ENCODE measurements at regions not wholly inside any gene's neighbourhood (a gene's known extent, or its start where the extent isn't known, plus 50 kb on each side); places are given as distances from the start of the nearest gene placed in this dataset.
"Not testable (repeated sequence)": the region's sequence is repeated elsewhere in the genome, so short reads cannot be mapped to it uniquely, and the experiment has no call there.

GRCh38 chr1:66476774-66477173, 57.2 kb upstream of the SGIP1 start:
- Histone ChIP-seq H2BK12ac (ENCODE audit: low read length) (no peak overlapping the region), H3K27ac (replicated peaks; ENCODE audit: low read length) (no peak overlapping the region), H3K18ac (ENCODE audit: low read length) (no peak overlapping the region), H3K23ac (ENCODE audit: low read depth, low read length, poor library complexity) (no peak overlapping the region), H4K8ac (ENCODE audit: low read depth, low read length) (no peak overlapping the region), H3K4me1 (ENCODE audit: control insufficient read depth in 2 of 2, insufficient read depth in 1 of 2, low read depth in 1 of 2, low read length in 2 of 2) (peaks cover 0 to 1% of the 10 kb centered on the region in 2 donors), H3K4me3 (ENCODE audit: low read length in 2 of 2) (no peak overlapping the region), H2BK120ac (ENCODE audit: low read depth, low read length) (no peak overlapping the region), H4K91ac (ENCODE audit: low read depth, low read length, poor library complexity) (no peak overlapping the region), H3K4me2 (ENCODE audit: insufficient read depth, low read length, poor library complexity, severe bottlenecking) (no peak overlapping the region), H2AFZ (ENCODE audit: low read length) (no peak overlapping the region), H3K4ac (ENCODE audit: low read length) (no peak overlapping the region), H3K9ac (ENCODE audit: low read depth, low read length, poor library complexity) (no peak overlapping the region), H3K27me3 (ENCODE audit: control insufficient read depth in 3 of 3, insufficient read depth in 3 of 3, low read depth in 1 of 3, low read length in 3 of 3) (peaks cover 0 to 6% (median 0%) of the 10 kb centered on the region in 3 experiments), H3K9me3 (replicated peaks in 1 of 2; ENCODE audit: control insufficient read depth in 2 of 2, insufficient read depth in 1 of 2, low read depth in 1 of 2, low read length in 2 of 2) (no peaks in the 10 kb centered on the region), H2AK5ac (ENCODE audit: low read depth, low read length) (no peak overlapping the region), H3K36me3 (replicated peaks in 1 of 2; ENCODE audit: control insufficient read depth in 2 of 2, insufficient read depth in 2 of 2, low read length in 2 of 2) (no peaks in the 10 kb centered on the region), H2BK5ac (ENCODE audit: low read length) (no peak overlapping the region), H2BK15ac (ENCODE audit: low read length) (no peak overlapping the region), H3K79me1 (ENCODE audit: low read depth, low read length) (no peaks in the 10 kb centered on the region), H3K14ac (ENCODE audit: low read length) (no peak overlapping the region)
- no CpG with 5 or more reads among the region's 1 CpG for WGBS, 2 donors (ENCODE audit: extremely low coverage in 2 of 2, insufficient read length in 2 of 2, insufficient replicate concordance in 1 of 2)
- DNase-seq (ENCODE audit: low spot score): no peak

DNA sequence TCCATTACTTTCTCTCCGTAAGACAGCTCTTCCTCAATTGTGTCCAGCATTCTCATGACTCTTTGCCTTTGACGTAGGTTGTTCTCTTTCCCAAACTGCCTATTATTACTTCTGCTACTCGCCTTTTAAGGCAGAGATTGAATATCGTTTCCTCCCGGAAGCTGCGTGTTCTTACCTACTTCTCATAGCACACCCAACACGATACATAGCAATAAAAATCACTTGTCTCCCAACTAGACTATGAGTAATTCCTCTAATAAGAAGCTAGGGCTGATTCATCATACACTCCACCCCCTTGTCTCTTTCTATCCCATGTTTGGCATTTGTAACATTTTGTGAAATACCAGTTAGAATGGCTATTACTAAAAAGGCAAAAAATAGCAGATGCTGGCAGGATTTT, 55.8 kb upstream of the SGIP1 start:
- Histone ChIP-seq H3K9me3 (replicated peaks in 1 of 2; ENCODE audit: control insufficient read depth in 2 of 2, insufficient read depth in 1 of 2, low read depth in 1 of 2, low read length in 2 of 2) (no peaks in the 10 kb centered on the region), H3K79me1 (ENCODE audit: low read depth, low read length) (no peaks in the 10 kb centered on the region), H3K27me3 (ENCODE audit: control insufficient read depth in 3 of 3, insufficient read depth in 3 of 3, low read depth in 1 of 3, low read length in 3 of 3) (peaks cover 0 to 6% (median 0%) of the 10 kb centered on the region in 3 experiments), H2AK5ac (ENCODE audit: low read depth, low read length) (no peak overlapping the region), H3K27ac (replicated peaks; ENCODE audit: low read length) (no peak overlapping the region), H3K9ac (ENCODE audit: low read depth, low read length, poor library complexity) (no peak overlapping the region), H4K91ac (ENCODE audit: low read depth, low read length, poor library complexity) (no peak overlapping the region), H3K4me1 (ENCODE audit: control insufficient read depth in 2 of 2, insufficient read depth in 1 of 2, low read depth in 1 of 2, low read length in 2 of 2) (peaks cover 0 to 1% of the 10 kb centered on the region in 2 donors), H3K4me2 (ENCODE audit: insufficient read depth, low read length, poor library complexity, severe bottlenecking) (no peak overlapping the region), H2BK15ac (ENCODE audit: low read length) (no peak overlapping the region), H3K14ac (ENCODE audit: low read length) (no peak overlapping the region), H3K18ac (ENCODE audit: low read length) (no peak overlapping the region), H3K4ac (ENCODE audit: low read length) (no peak overlapping the region), H4K8ac (ENCODE audit: low read depth, low read length) (no peak overlapping the region), H3K36me3 (replicated peaks in 1 of 2; ENCODE audit: control insufficient read depth in 2 of 2, insufficient read depth in 2 of 2, low read length in 2 of 2) (no peaks in the 10 kb centered on the region), H2BK12ac (ENCODE audit: low read length) (no peak overlapping the region), H2BK120ac (ENCODE audit: low read depth, low read length) (no peak overlapping the region), H2AFZ (ENCODE audit: low read length) (no peak overlapping the region), H3K23ac (ENCODE audit: low read depth, low read length, poor library complexity) (no peak overlapping the region), H2BK5ac (ENCODE audit: low read length) (no peak overlapping the region), H3K4me3 (ENCODE audit: low read length in 2 of 2) (no peak overlapping the region)
- no peak for DNase-seq (ENCODE audit: low spot score)
- WGBS, 2 donors (ENCODE audit: extremely low coverage in 2 of 2, insufficient read length in 2 of 2, insufficient replicate concordance in 1 of 2): no CpG with 5 or more reads among the region's 7 CpGs

DNA sequence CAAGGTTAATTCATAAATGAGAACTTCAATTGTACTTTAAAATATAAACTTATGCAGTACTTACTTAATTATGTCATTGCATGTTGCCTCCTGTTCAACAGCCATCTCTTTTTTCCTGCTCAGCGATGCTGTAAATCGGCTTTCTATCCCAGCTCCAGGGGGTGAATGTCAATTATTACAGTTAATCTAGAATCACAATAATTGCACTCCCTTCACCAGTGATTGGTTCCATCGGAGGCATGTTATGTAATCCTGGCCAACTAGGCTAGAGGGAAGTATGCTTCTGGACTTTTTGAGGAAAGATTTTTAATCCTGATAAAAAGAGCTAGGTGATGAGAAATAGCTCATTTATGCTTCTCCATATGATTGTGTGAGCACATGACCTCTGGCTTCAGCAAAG, 53.8 kb upstream of the SGIP1 start:
- H3K36me3 ChIP-seq (replicated peaks in 1 of 2; ENCODE audit: control insufficient read depth in 2 of 2, insufficient read depth in 2 of 2, low read length in 2 of 2): no peaks in the 10 kb centered on the region
- H3K9me3 ChIP-seq (replicated peaks in 1 of 2; ENCODE audit: control insufficient read depth in 2 of 2, insufficient read depth in 1 of 2, low read depth in 1 of 2, low read length in 2 of 2): no peaks in the 10 kb centered on the region
- H3K27ac ChIP-seq (replicated peaks; ENCODE audit: low read length): no peak overlapping the region
- no peak overlapping the region for H3K23ac ChIP-seq (ENCODE audit: low read depth, low read length, poor library complexity)
- H3K18ac ChIP-seq (ENCODE audit: low read length): no peak overlapping the region
- H4K8ac ChIP-seq (ENCODE audit: low read depth, low read length): no peak overlapping the region
- DNase-seq (ENCODE audit: low spot score): no peak
- H3K4ac ChIP-seq (ENCODE audit: low read length): no peak overlapping the region
- no peak overlapping the region for H3K4me2 ChIP-seq (ENCODE audit: insufficient read depth, low read length, poor library complexity, severe bottlenecking)
- no peak overlapping the region for H3K4me3 ChIP-seq (ENCODE audit: low read length in 2 of 2)
- H3K27me3 ChIP-seq (ENCODE audit: control insufficient read depth in 3 of 3, insufficient read depth in 3 of 3, low read depth in 1 of 3, low read length in 3 of 3): no peaks in the 10 kb centered on the region
- no peak overlapping the region for H2BK15ac ChIP-seq (ENCODE audit: low read length)
- no peak overlapping the region for H3K14ac ChIP-seq (ENCODE audit: low read length)
- no peak overlapping the region for H2AFZ ChIP-seq (ENCODE audit: low read length)
- no CpG with 5 or more reads among the region's 3 CpGs for whole genome bisulfite sequencing, 2 donors (ENCODE audit: extremely low coverage in 2 of 2, insufficient read length in 2 of 2, insufficient replicate concordance in 1 of 2)
- no peak overlapping the region for H2BK5ac ChIP-seq (ENCODE audit: low read length)
- H2BK120ac ChIP-seq (ENCODE audit: low read depth, low read length): no peak overlapping the region
- no peak overlapping the region for H3K9ac ChIP-seq (ENCODE audit: low read depth, low read length, poor library complexity)
- H3K79me1 ChIP-seq (ENCODE audit: low read depth, low read length): no peaks in the 10 kb centered on the region
- H2BK12ac ChIP-seq (ENCODE audit: low read length): no peak overlapping the region
- no peak overlapping the region for H2AK5ac ChIP-seq (ENCODE audit: low read depth, low read length)
- H4K91ac ChIP-seq (ENCODE audit: low read depth, low read length, poor library complexity): no peak overlapping the region
- peaks cover 0 to 1% of the 10 kb centered on the region in 2 donors for H3K4me1 ChIP-seq (ENCODE audit: control insufficient read depth in 2 of 2, insufficient read depth in 1 of 2, low read depth in 1 of 2, low read length in 2 of 2)

DNA sequence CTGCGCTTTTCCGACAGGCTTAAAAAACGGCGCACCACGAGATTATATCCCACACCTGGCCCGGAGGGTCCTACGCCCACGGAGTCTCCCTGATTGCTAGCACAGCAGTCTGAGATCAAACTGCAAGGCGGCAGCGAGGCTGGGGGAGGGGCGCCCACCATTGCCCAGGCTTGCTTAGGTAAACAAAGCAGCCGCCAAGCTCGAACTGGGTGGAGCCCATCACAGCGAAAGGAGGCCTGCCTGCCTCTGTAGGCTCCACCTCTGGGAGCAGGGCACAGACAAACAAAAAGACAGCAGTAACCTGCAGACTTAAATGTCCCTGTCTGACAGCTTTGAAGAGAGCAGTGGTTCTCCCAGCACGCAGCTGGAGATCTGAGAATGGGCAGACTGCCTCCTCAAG, 52.7 kb upstream of the SGIP1 start:
- not testable (repeated sequence) for H3K27ac ChIP-seq (replicated peaks; ENCODE audit: low read length); H3K9me3 ChIP-seq (replicated peaks in 1 of 2; ENCODE audit: control insufficient read depth in 2 of 2, insufficient read depth in 1 of 2, low read depth in 1 of 2, low read length in 2 of 2); H3K36me3 ChIP-seq (replicated peaks in 1 of 2; ENCODE audit: control insufficient read depth in 2 of 2, insufficient read depth in 2 of 2, low read length in 2 of 2); DNase-seq (ENCODE audit: low spot score); H2BK15ac ChIP-seq (ENCODE audit: low read length); H4K91ac ChIP-seq (ENCODE audit: low read depth, low read length, poor library complexity); H4K8ac ChIP-seq (ENCODE audit: low read depth, low read length); H2BK12ac ChIP-seq (ENCODE audit: low read length); H3K27me3 ChIP-seq (ENCODE audit: control insufficient read depth in 3 of 3, insufficient read depth in 3 of 3, low read depth in 1 of 3, low read length in 3 of 3); H3K4ac ChIP-seq (ENCODE audit: low read length); H2BK120ac ChIP-seq (ENCODE audit: low read depth, low read length); H3K4me3 ChIP-seq (ENCODE audit: low read length in 2 of 2); H2AFZ ChIP-seq (ENCODE audit: low read length); H3K23ac ChIP-seq (ENCODE audit: low read depth, low read length, poor library complexity); H3K14ac ChIP-seq (ENCODE audit: low read length); H3K4me2 ChIP-seq (ENCODE audit: insufficient read depth, low read length, poor library complexity, severe bottlenecking); H3K79me1 ChIP-seq (ENCODE audit: low read depth, low read length); H3K4me1 ChIP-seq (ENCODE audit: control insufficient read depth in 2 of 2, insufficient read depth in 1 of 2, low read depth in 1 of 2, low read length in 2 of 2); H3K18ac ChIP-seq (ENCODE audit: low read length); H2AK5ac ChIP-seq (ENCODE audit: low read depth, low read length); H3K9ac ChIP-seq (ENCODE audit: low read depth, low read length, poor library complexity); H2BK5ac ChIP-seq (ENCODE audit: low read length)
- WGBS, 2 donors (ENCODE audit: extremely low coverage in 2 of 2, insufficient read length in 2 of 2, insufficient replicate concordance in 1 of 2): no CpG with 5 or more reads among the region's 15 CpGs

Measured in neuronal stem cell (in vitro differentiated cells).